Pancreas (tissue), 10 donors: ENCODE measurements at regions not wholly inside any gene's neighbourhood (a gene's known extent, or its start where the extent isn't known, plus 50 kb on each side); places are given as distances from the start of the nearest gene placed in this dataset.

Experiments used
- ATAC-seq, 4 donors: fragments of 200-7000 bp; cut with Tn5 transposase; one replicate each; pipeline versions ENCODE4 v1.8.0 to v1.9.1; 2020; ENCODE audit warnings: mild to moderate bottlenecking in 4 of 4, moderate library complexity in 4 of 4
- DNase-seq, 6 donors: peaks; one replicate each; pipeline ENCODE4 v3.0.0-alpha.2; 2020
- FAIRE-seq: peaks from 2 replicates; lab custom pipeline; 2012; peaks lifted over from hg19 to GRCh38; lab: Jason Lieb, UNC
- H3K27ac ChIP-seq, 4 donors: fragments of 200-600 bp; sonication (generic); 1 replicate in 3 of 4; 2 replicates in 1 of 4; pipeline versions ENCODE4 v1.5.0 to v1.8.0; 2020
- H3K27me3 ChIP-seq, 4 donors: fragments of 200-600 bp; one replicate each; pipeline ENCODE4 v1.8.0; 2021
- H3K36me3 ChIP-seq, 3 donors: fragments of 200-600 bp; sonication (generic) in 1 of 3; one replicate each; pipeline versions ENCODE4 v1.5.0 to v1.8.0; 2020 to 2021
- H3K4me1 ChIP-seq, 3 donors: fragments of 200-600 bp; one replicate each; pipeline ENCODE4 v1.8.0; 2021
- H3K4me3 ChIP-seq, 4 donors: fragments of 200-600 bp; sonication (generic) in 2 of 4; one replicate each; pipeline versions ENCODE4 v1.5.0 to v1.8.0; 2020 to 2021
- H3K9me3 ChIP-seq, 4 donors: fragments of 200-600 bp; one replicate each; pipeline ENCODE4 v1.8.0; 2021
- WGBS, 2 donors: extraction: QIAGEN DNeasy Blood & Tissue Kit; methylation state at CpG; one replicate each; pipeline ENCODE4 v1.1.7; 2013; 5-methylcytosine and 5-hydroxymethylcytosine counted together
- intact Hi-C, 3 donors: fragments of 100-400 bp; cut with DNase I; formaldehyde crosslinking; loops; one replicate each; pipeline versions ENCODE4 v1.11.1 to v1.14.2; 2022
- TF ChIP-seq, protein P1 (sequence below), 4 donors: fragments of 200-600 bp; sonication (generic) in 3 of 4; IDR thresholded peaks; one replicate each; pipeline versions ENCODE4 v1.5.0 to v1.8.0; 2021; ENCODE audit warnings: antibody characterized with exemption in 4 of 4
- donor health status: healthy with polysubstance abuse.
- donor health status: DM: no; HTN: no; CAD: no; lungs with moderate emphysema.
- donor health status: DM: no; HTN: no; CAD: no.
- donor health status: control.
- donor health status: control.
- donor health status: Bipolar disorder and iron deficiency.
- donor health status: DM: yes; HTN: yes; CAD: no.
- donor health status: DM: no; HTN: no; CAD: no.
- donor health status: DM: no; HTN: no; CAD: no.
- donor health status: DM: yes; HTN: yes; CAD: no.

DNA sequence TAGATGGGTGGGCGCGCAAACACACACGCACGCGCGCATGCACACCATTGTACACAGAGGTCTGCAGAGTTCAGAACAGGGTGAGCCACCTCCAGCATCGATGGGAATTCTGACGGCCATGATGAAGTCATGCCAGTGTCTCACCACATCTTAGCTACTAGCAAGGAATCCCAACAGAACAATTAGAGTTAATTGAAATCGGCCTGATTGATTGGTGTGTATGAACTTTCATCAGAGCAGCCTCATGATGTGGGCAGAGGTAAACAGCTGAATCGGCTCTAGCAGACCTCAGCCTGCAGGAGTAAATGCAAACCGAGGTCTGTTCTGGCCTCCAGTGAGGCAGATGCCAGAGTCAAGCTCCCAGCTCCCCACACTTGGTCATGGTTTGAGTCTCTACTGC is 200.6 kb downstream of the CBLN1 start:
- DNase-seq: no peak
- Histone ChIP-seq H3K4me1 (no peaks in the 10 kb centered on the region), H3K27me3 (no peaks in the 10 kb centered on the region), H3K9me3 (no peaks in the 10 kb centered on the region), H3K36me3 (no peaks in the 10 kb centered on the region), H3K4me3 (no peak overlapping the region), H3K27ac (no peak overlapping the region)
- intact Hi-C loops: no loop called here
- no peak for FAIRE-seq
- ATAC-seq: no peak
- 75 to 80% methylated on average over 11 of the region's 11 CpGs for WGBS, 2 donors
- TF ChIP-seq, protein P1, sequence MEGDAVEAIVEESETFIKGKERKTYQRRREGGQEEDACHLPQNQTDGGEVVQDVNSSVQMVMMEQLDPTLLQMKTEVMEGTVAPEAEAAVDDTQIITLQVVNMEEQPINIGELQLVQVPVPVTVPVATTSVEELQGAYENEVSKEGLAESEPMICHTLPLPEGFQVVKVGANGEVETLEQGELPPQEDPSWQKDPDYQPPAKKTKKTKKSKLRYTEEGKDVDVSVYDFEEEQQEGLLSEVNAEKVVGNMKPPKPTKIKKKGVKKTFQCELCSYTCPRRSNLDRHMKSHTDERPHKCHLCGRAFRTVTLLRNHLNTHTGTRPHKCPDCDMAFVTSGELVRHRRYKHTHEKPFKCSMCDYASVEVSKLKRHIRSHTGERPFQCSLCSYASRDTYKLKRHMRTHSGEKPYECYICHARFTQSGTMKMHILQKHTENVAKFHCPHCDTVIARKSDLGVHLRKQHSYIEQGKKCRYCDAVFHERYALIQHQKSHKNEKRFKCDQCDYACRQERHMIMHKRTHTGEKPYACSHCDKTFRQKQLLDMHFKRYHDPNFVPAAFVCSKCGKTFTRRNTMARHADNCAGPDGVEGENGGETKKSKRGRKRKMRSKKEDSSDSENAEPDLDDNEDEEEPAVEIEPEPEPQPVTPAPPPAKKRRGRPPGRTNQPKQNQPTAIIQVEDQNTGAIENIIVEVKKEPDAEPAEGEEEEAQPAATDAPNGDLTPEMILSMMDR (IDR thresholded peaks at IDR 0.05): no peak

DNA sequence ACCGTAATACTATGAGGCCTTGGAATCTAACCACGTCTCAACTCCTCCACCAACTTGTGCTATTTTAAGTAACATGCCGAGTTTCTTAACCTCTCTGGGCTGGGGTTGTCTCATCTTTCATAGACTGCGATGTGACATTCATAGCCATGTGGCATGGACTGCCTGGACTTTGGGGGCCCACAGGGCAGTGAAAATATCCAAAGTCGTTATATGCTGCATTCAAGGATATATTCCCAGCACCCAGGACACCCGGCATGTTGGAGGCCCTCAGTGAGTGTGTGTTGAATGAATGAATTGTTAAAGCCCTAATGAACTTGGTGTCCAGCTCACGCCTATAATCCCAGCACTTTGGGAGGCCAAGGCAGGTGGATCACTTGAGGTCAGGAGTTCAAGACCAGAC is 203.1 kb downstream of the CBLN1 start:
- TF ChIP-seq, protein P1 (IDR thresholded peaks at IDR 0.05): no peak
- ATAC-seq (no peak), FAIRE-seq (no peak), DNase-seq (no peak)
- Histone ChIP-seq H3K27me3 (no peaks in the 10 kb centered on the region), H3K4me3 (no peak overlapping the region), H3K36me3 (no peaks in the 10 kb centered on the region), H3K4me1 (no peaks in the 10 kb centered on the region), H3K27ac (no peak overlapping the region), H3K9me3 (no peaks in the 10 kb centered on the region)
- intact Hi-C loops: no loop called here
- 66 to 69% methylated on average over 7 of the region's 7 CpGs for WGBS, 2 donors

DNA sequence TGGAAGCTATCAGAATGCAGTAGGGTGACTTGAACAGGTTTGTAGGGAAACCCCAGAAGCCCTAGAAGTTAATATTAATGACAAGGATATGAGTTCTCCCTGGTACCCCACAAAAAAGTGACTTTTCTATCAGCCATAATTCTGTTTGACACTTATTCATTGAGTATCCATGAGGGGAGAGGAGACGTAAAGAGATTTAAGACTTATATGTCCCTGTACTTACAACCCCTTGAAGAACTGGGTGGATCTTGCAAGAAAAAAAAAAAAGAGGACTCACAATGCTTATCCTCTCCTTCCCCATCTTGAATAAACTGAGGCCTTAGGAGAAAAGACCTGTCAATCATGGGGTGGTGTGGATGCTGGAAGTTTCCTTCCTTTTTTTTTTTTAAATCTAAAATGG is 203.5 kb downstream of the CBLN1 start:
- intact Hi-C loops: no loop called here
- no peak for FAIRE-seq
- ATAC-seq: no peak
- Histone ChIP-seq H3K4me3 (no peak overlapping the region), H3K9me3 (no peaks in the 10 kb centered on the region), H3K36me3 (no peaks in the 10 kb centered on the region), H3K27ac (no peak overlapping the region), H3K27me3 (no peaks in the 10 kb centered on the region), H3K4me1 (no peaks in the 10 kb centered on the region)
- TF ChIP-seq, protein P1 (IDR thresholded peaks at IDR 0.05): no peak
- DNase-seq: no peak
- WGBS, 2 donors: 71 to 95% methylated on average over 1 of the region's 1 CpG

DNA sequence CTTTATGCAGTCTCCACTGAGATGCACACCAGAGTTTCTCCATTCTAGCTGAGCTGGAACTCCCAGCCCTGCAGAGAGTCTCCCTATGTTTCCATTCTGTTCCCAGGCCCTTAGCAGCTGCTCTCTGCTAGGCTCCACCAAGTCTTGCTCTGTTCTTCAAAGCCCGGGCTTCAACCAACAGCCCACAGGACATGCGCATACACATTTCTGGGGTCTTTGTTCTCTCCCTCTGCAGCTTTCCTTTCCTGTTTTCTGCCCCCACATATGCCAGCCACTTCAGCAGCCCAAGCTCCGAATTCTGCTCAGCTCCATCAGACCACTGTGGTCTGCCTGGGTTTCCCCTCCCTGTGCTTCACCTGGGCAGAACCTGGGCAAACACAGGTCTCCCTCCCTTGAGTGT is 205.9 kb downstream of the CBLN1 start:
- Histone ChIP-seq H3K27ac (no peak overlapping the region), H3K36me3 (no peaks in the 10 kb centered on the region), H3K9me3 (no peaks in the 10 kb centered on the region), H3K27me3 (no peaks in the 10 kb centered on the region), H3K4me3 (no peak overlapping the region), H3K4me1 (no peaks in the 10 kb centered on the region)
- TF ChIP-seq, protein P1 (IDR thresholded peaks at IDR 0.05): no peak
- FAIRE-seq (no peak), ATAC-seq (no peak), DNase-seq (no peak)
- intact Hi-C loops: no loop called here
- WGBS, 2 donors: 60 to 65% methylated on average over 3 of the region's 3 CpGs

- Histone ChIP-seq H3K4me3 (no peak overlapping the region), H3K9me3 (no peaks in the 10 kb centered on the region), H3K27ac (no peak overlapping the region), H3K4me1 (no peaks in the 10 kb centered on the region), H3K36me3 (no peaks in the 10 kb centered on the region), H3K27me3 (no peaks in the 10 kb centered on the region)
- intact Hi-C loops: no loop called here
- WGBS, 2 donors: 75 to 81% methylated on average over 5 of the region's 5 CpGs
- DNase-seq: no peak
- TF ChIP-seq, protein P1 (IDR thresholded peaks at IDR 0.05): no peak
- no peak for FAIRE-seq
- no peak for ATAC-seq
Measured at GRCh38 chr16:49068224-49068623, 213.4 kb downstream of the CBLN1 start.
